ENCODE measurements at regions not wholly inside any gene's neighbourhood (a gene's known extent, or its start where the extent isn't known, plus 50 kb on each side); places are given as distances from the start of the nearest gene placed in this dataset.
A peak's percentile ranks its signal among the peaks of the same experiment; 100 is the strongest.

DNA sequence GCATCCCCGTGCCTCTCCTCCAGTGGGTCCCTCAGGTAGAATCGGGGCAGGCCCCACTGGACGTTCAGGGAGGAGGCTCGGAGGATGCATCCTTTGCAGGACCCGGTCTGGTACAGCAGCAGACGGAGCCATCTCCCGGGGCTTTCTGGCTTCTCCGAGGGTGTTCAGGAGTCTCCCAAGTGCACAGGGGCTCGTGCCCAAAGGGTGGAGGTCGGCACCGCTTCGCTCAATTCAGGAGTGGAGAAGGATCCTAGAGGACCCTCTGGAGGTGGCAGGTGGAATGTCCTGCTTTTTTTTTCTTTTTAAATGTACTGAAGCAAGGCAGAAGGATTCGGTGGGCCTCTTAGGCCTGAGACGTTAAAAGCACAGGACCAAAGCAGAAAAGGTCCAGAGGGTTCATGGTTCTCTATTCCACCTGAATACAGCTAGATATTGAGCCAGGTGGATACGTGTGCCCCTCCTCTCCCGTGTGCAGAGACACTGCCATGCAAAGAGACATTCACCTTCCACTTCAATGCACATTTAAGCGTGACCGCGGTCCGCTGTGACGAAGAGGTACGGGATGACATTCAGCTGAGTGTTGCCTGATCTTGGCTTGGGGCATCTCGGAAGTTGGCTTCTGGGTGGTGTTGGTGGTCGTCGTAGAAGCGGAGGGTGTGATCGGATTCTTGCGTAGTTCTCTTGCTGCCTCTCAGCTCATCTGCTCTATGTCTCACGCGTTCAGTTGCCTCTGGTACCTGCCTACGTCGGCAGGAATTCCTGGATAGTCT, 281.2 kb upstream of the AGTR2 start:
- H3K4me1 Mint-ChIP-seq = peaks cover 0 to 24% (median 0%) of the 10 kb centered on the region in 7 donors
- POLR2A ChIA-PET = no interaction called here
- peak in 1 of 9 donors; percentile 22 for DNase-seq
- Histone ChIP-seq H3K9me3 (ENCODE audit: control insufficient read depth in 2 of 3, low read length in 3 of 3) (no peaks in the 10 kb centered on the region), H3K4me1 (ENCODE audit: control insufficient read depth in 2 of 2, insufficient read depth in 2 of 2, low read length in 2 of 2) (no peaks in the 10 kb centered on the region), H3K36me3 (ENCODE audit: control insufficient read depth in 2 of 3, insufficient read depth in 3 of 3, low read length in 3 of 3) (no peaks in the 10 kb centered on the region), H3K4me3 (ENCODE audit: low read length) (no peak overlapping the region), H3K27me3 (ENCODE audit: control insufficient read depth in 2 of 2, insufficient read depth in 2 of 2, low read length in 2 of 2) (no peaks in the 10 kb centered on the region), H3K27ac (ENCODE audit: low read depth, low read length) (no peak overlapping the region)
- H3K27ac Mint-ChIP-seq = no peak overlapping the region
- H3K36me3 Mint-ChIP-seq = no peaks in the 10 kb centered on the region
- intact Hi-C loops (cut with micrococcal nuclease) = no loop called here
- peaks cover 0 to 7% (median 0%) of the 10 kb centered on the region in 11 donors for H3K9me3 Mint-ChIP-seq
- H3K27me3 Mint-ChIP-seq = no peaks in the 10 kb centered on the region
- CTCF ChIA-PET = no interaction called here
- H3K4me3 Mint-ChIP-seq = peak overlapping the region in 2 of 10 donors; percentile 28 to 31
- ATAC-seq = no peak

DNA sequence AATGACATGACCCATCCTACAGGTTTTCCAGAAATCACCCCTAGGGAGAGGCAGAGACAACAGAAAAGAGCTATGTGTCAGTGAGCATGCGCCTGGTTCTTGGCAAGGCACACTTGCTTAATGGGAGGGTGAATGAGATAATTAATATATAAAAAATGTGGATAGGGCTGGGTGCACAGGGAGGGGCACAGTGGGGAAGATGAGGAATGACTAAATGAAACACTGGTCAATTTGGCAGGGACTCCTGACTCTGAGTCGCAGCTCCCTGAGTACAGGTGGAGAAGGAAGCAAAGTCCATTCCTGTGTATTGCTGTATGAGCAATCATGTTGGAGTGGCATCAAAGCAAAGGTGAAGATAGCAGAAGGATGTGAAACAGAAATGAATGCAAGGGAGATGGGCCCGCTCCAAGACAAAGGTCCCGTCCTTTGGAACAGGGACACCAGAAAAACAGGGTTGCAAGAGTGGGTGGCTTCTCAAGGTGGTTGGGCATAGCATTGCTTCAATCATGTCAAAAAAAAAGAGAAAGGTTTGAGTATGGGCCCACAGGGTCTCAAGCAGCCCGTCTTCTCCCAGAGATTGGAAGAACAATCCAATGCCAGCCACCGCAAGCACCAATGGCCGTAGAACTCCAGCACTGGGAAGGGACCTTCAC, 278.4 kb upstream of the AGTR2 start:
- Histone ChIP-seq H3K27ac (ENCODE audit: low read depth, low read length) (no peak overlapping the region), H3K4me1 (ENCODE audit: control insufficient read depth in 2 of 2, insufficient read depth in 2 of 2, low read length in 2 of 2) (no peaks in the 10 kb centered on the region), H3K9me3 (ENCODE audit: control insufficient read depth in 2 of 3, low read length in 3 of 3) (no peaks in the 10 kb centered on the region), H3K36me3 (ENCODE audit: control insufficient read depth in 2 of 3, insufficient read depth in 3 of 3, low read length in 3 of 3) (no peaks in the 10 kb centered on the region), H3K27me3 (ENCODE audit: control insufficient read depth in 2 of 2, insufficient read depth in 2 of 2, low read length in 2 of 2) (no peaks in the 10 kb centered on the region), H3K4me3 (ENCODE audit: low read length) (no peak overlapping the region)
- Mint-ChIP-seq H3K27me3 (no peaks in the 10 kb centered on the region), H3K36me3 (no peaks in the 10 kb centered on the region), H3K4me1 (peaks cover 0 to 24% (median 0%) of the 10 kb centered on the region in 7 donors), H3K4me3 (peak overlapping the region in 4 of 10 donors; percentile 27 to 87 (median 50)), H3K9me3 (peaks cover 0 to 7% (median 0%) of the 10 kb centered on the region in 11 donors), H3K27ac (no peak overlapping the region)
- DNase-seq (no peak), ATAC-seq (no peak)
- intact Hi-C loops (cut with micrococcal nuclease) = no loop called here
- CTCF ChIA-PET = no interaction called here
- POLR2A ChIA-PET = no interaction called here

DNA sequence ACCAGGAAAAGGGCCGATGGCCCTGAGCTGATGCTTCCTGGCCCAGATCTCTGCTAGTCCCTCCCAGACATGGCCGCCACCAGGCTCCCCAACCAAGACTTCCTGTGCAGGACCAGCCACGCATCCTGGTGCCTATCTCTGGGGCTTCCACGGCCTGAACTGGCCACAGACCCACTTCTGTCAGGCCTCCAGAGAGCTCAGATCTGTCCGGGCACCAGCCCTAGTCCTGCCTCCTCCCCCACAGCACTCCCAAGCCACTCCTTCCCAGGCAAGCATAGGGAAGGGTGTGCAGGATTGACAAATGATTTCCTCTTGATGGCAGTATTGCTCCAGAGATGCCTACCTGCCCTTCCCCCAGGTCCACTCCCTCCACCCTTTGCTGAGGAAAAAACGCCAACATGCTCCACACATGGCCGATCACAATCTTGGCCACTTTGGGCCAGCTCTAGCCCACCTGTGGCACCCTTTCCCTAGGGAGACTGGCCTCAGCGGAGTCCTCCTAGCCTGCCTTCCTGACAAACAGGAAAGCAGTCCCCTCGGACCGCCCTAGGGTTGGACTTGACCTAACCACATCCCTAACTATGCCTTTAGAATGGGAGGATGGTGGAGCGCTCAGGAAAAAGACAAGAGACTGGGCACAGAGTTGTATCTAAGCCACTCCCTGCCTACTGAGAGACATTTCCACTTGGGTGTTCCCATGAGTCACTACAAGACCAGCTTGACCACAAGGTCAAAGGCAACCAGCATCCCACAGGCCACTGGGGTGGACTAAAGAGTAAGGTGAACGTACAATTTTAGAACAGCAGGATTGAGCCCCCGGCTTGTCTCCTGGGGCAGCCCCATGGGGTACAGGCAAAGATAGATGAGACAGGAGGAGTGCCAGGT, 277.5 kb upstream of the AGTR2 start:
- ATAC-seq (no peak), DNase-seq (peak in 5 of 9 donors; percentile 52 to 73 (median 68))
- Mint-ChIP-seq H3K27ac (peak overlapping the region in 2 of 9 donors; percentile 46 to 63), H3K27me3 (no peaks in the 10 kb centered on the region), H3K9me3 (peaks cover 0 to 7% (median 4%) of the 10 kb centered on the region in 11 donors), H3K4me3 (peak overlapping the region in 5 of 10 donors; percentile 75 to 87 (median 81)), H3K36me3 (no peaks in the 10 kb centered on the region), H3K4me1 (peaks cover 0 to 24% (median 0%) of the 10 kb centered on the region in 7 donors)
- intact Hi-C loops (cut with micrococcal nuclease) = no loop called here
- no peaks in the 10 kb centered on the region for H3K36me3 ChIP-seq (ENCODE audit: control insufficient read depth in 2 of 3, insufficient read depth in 3 of 3, low read length in 3 of 3)
- no peaks in the 10 kb centered on the region for H3K4me1 ChIP-seq (ENCODE audit: control insufficient read depth in 2 of 2, insufficient read depth in 2 of 2, low read length in 2 of 2)
- H3K27me3 ChIP-seq (ENCODE audit: control insufficient read depth in 2 of 2, insufficient read depth in 2 of 2, low read length in 2 of 2) = no peaks in the 10 kb centered on the region
- H3K4me3 ChIP-seq (ENCODE audit: low read length) = no peak overlapping the region
- H3K9me3 ChIP-seq (ENCODE audit: control insufficient read depth in 2 of 3, low read length in 3 of 3) = no peaks in the 10 kb centered on the region
- ChIA-PET POLR2A (no interaction called here), CTCF (no interaction called here)
- H3K27ac ChIP-seq (ENCODE audit: low read depth, low read length) = no peak overlapping the region

DNA sequence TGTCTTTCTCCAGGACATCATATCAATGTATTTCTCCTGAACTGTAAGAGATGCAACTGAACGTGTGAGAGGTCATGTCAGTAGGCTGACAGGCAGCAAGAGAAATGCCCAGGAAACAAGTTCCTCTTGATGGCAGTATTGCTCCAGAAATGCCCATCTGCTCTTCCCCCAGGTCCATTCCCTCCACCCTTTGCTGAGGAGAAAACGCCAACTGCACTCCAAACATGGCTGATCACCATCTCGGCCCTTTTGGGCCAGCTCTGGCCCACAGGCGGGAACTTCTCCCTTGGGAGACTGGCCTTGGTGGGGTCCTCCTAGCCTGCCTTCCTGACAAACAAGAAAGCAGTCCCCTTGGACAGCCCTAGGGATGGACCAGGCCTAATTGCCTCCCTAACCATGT, 276.5 kb upstream of the AGTR2 start:
- DNase-seq (peak in 4 of 9 donors; percentile 21 to 43 (median 32)), ATAC-seq (no peak)
- H3K4me3 Mint-ChIP-seq = peak overlapping the region in 4 of 10 donors; percentile 70 to 87 (median 81)
- Histone ChIP-seq H3K27ac (ENCODE audit: low read depth, low read length) (no peak overlapping the region), H3K36me3 (ENCODE audit: control insufficient read depth in 2 of 3, insufficient read depth in 3 of 3, low read length in 3 of 3) (no peaks in the 10 kb centered on the region), H3K4me3 (ENCODE audit: low read length) (no peak overlapping the region), H3K9me3 (ENCODE audit: control insufficient read depth in 2 of 3, low read length in 3 of 3) (no peaks in the 10 kb centered on the region), H3K27me3 (ENCODE audit: control insufficient read depth in 2 of 2, insufficient read depth in 2 of 2, low read length in 2 of 2) (no peaks in the 10 kb centered on the region), H3K4me1 (ENCODE audit: control insufficient read depth in 2 of 2, insufficient read depth in 2 of 2, low read length in 2 of 2) (no peaks in the 10 kb centered on the region)
- no peaks in the 10 kb centered on the region for H3K27me3 Mint-ChIP-seq
- H3K4me1 Mint-ChIP-seq = peaks cover 0 to 31% (median 0%) of the 10 kb centered on the region in 7 donors
- peaks cover 0 to 7% (median 4%) of the 10 kb centered on the region in 11 donors for H3K9me3 Mint-ChIP-seq
- no peaks in the 10 kb centered on the region for H3K36me3 Mint-ChIP-seq
- no peak overlapping the region for H3K27ac Mint-ChIP-seq
- ChIA-PET POLR2A (no interaction called here), CTCF (no interaction called here)
- intact Hi-C loops (cut with micrococcal nuclease) = no loop called here

DNA sequence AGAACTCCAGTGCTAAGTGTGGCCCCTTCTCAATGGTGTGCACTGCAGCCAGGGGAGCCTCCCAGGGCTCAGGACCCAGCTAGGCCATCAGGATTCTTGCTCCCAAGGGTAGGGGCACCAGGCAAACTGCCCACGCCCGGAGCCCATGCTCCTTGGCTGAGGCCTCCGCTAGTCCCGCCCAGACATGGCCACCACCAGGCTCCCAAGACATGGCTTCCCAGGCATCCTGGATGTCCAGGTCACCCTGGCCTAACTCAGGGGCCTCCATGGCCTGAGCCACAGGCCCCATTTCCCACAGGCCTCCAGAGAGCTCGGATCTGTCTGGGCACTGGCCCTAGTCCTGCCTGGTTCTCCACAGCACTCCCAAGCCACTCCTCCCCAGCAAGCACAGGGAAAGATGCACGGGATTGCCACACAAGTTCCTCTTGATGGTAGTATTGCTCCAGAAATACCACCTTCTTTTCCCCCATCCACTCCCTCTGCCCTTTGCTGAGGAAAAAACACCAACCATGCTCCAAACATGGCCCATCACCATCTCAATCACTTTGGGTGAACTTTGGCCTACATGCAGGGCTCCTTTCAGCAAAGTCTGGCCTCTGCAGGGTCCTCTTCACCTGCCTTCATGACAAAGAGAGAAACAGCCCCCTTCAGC, 274.7 kb upstream of the AGTR2 start:
- no peak overlapping the region for H3K27ac Mint-ChIP-seq
- Histone ChIP-seq H3K9me3 (ENCODE audit: control insufficient read depth in 2 of 3, low read length in 3 of 3) (no peaks in the 10 kb centered on the region), H3K4me3 (ENCODE audit: low read length) (no peak overlapping the region), H3K27me3 (ENCODE audit: control insufficient read depth in 2 of 2, insufficient read depth in 2 of 2, low read length in 2 of 2) (no peaks in the 10 kb centered on the region), H3K36me3 (ENCODE audit: control insufficient read depth in 2 of 3, insufficient read depth in 3 of 3, low read length in 3 of 3) (no peaks in the 10 kb centered on the region), H3K4me1 (ENCODE audit: control insufficient read depth in 2 of 2, insufficient read depth in 2 of 2, low read length in 2 of 2) (no peaks in the 10 kb centered on the region), H3K27ac (ENCODE audit: low read depth, low read length) (no peak overlapping the region)
- ChIA-PET CTCF (no interaction called here), POLR2A (no interaction called here)
- no peak for ATAC-seq
- DNase-seq = no peak
- H3K4me3 Mint-ChIP-seq = no peak overlapping the region
- H3K9me3 Mint-ChIP-seq = peaks cover 0 to 6% (median 2%) of the 10 kb centered on the region in 11 donors
- intact Hi-C loops (cut with micrococcal nuclease) = no loop called here
- peaks cover 0 to 39% (median 0%) of the 10 kb centered on the region in 7 donors for H3K4me1 Mint-ChIP-seq
- no peaks in the 10 kb centered on the region for H3K36me3 Mint-ChIP-seq
- no peaks in the 10 kb centered on the region for H3K27me3 Mint-ChIP-seq

DNA sequence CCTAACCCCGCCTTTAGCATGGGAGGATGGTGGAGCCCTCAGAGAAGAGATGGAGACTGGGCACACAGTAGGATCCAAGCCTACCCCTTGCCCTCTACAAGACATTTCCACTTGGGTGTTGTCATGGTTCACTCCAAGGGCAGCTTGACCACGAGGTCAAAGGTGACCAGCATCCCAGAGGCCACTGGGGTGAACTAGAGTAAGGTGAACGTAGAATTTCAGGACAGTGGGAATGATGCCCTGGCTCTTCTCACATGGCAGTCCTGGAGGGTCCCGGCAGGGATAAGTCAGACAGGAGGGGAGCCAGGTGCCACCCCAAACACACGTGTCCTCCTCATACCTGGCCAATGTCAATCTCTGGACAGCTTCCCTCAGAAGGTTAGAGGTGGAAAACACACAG, 274.2 kb upstream of the AGTR2 start:
- Histone ChIP-seq H3K27me3 (ENCODE audit: control insufficient read depth in 2 of 2, insufficient read depth in 2 of 2, low read length in 2 of 2) (no peaks in the 10 kb centered on the region), H3K4me1 (ENCODE audit: control insufficient read depth in 2 of 2, insufficient read depth in 2 of 2, low read length in 2 of 2) (no peaks in the 10 kb centered on the region), H3K9me3 (ENCODE audit: control insufficient read depth in 2 of 3, low read length in 3 of 3) (no peaks in the 10 kb centered on the region), H3K36me3 (ENCODE audit: control insufficient read depth in 2 of 3, insufficient read depth in 3 of 3, low read length in 3 of 3) (no peaks in the 10 kb centered on the region), H3K27ac (ENCODE audit: low read depth, low read length) (no peak overlapping the region), H3K4me3 (ENCODE audit: low read length) (no peak overlapping the region)
- POLR2A ChIA-PET = no interaction called here
- Mint-ChIP-seq H3K9me3 (peaks cover 0 to 6% (median 2%) of the 10 kb centered on the region in 11 donors), H3K4me1 (peaks cover 0 to 39% (median 0%) of the 10 kb centered on the region in 7 donors), H3K36me3 (no peaks in the 10 kb centered on the region), H3K27ac (no peak overlapping the region), H3K4me3 (no peak overlapping the region), H3K27me3 (no peaks in the 10 kb centered on the region)
- CTCF ChIA-PET = no interaction called here
- DNase-seq (no peak), ATAC-seq (no peak)
- intact Hi-C loops (cut with micrococcal nuclease) = no loop called here

Measured in naive thymus-derived CD4-positive, alpha-beta T cell (primary cell).